Ovary (tissue), 7 donors: ENCODE measurements at regions not wholly inside any gene's neighbourhood (a gene's known extent, or its start where the extent isn't known, plus 50 kb on each side); places are given as distances from the start of the nearest gene placed in this dataset.

Experiments used
- DNase-seq, 5 donors: peaks; one replicate each; pipeline ENCODE4 v3.0.0-alpha.2; 2019 to 2020
- H3K27ac ChIP-seq, 2 donors: fragments of 200-600 bp; one replicate each; pipeline versions ENCODE4 v1.5.1 to v1.8.0; 2019 to 2022
- H3K27me3 ChIP-seq: fragments of 200-600 bp; one replicate; pipeline ENCODE4 v1.8.0; 2022
- H3K36me3 ChIP-seq: fragments of 200-600 bp; sonication (generic); one replicate; pipeline ENCODE4 v1.5.1; 2019
- H3K4me1 ChIP-seq: one replicate; pipeline ENCODE4 v1.8.1; 2013; ENCODE audit warnings: mild to moderate bottlenecking, moderate library complexity; ENCODE audit not compliant: insufficient read depth
- H3K4me3 ChIP-seq: fragments of 200-600 bp; sonication (generic); one replicate; pipeline ENCODE4 v1.5.1; 2017
- H3K9me3 ChIP-seq, 2 donors: fragments of 200-600 bp in 1 of 2; sonication (generic) in 1 of 2; one replicate each; pipeline versions ENCODE4 v1.5.1 to v1.8.1; 2013 to 2019; ENCODE audit warnings: mild to moderate bottlenecking in 1 of 2, moderate library complexity in 1 of 2
- CTCF ChIP-seq, 3 donors: fragments of 450-650 bp in 2 of 3; fragments of 200-600 bp in 1 of 3; IDR thresholded peaks; one replicate each; pipeline versions ENCODE4 v1.5.1 to v1.8.0; 2016 to 2022; ENCODE audit warnings: antibody characterized with exemption in 3 of 3, mild to moderate bottlenecking in 1 of 3
- EP300 ChIP-seq: sonication (generic); formaldehyde crosslinking; IDR thresholded peaks from one replicate; pipeline ENCODE4 v1.6.1; 2017; ENCODE audit warnings: antibody characterized with exemption
- POLR2A ChIP-seq: fragments of 450-650 bp; IDR thresholded peaks from one replicate; pipeline ENCODE4 v1.6.1; 2017; ENCODE audit warnings: antibody characterized with exemption, mild to moderate bottlenecking, moderate library complexity
- WGBS, 3 donors: extraction: QIAGEN DNeasy Blood & Tissue Kit in 1 of 3; methylation state at CpG; one replicate each; pipeline versions ENCODE4 v1.1.5 to v1.1.7; 2013 to 2017; 5-methylcytosine and 5-hydroxymethylcytosine counted together
- intact Hi-C, 4 donors: fragments of 100-400 bp; cut with DNase I; formaldehyde crosslinking; loops; one replicate each; pipeline versions ENCODE4 v1.11.0 to v1.15.1; 2022 to 2023
- donor health status: DM: no; HTN: no; CAD: no; lungs with moderate emphysema.
- donor health status: DM: no; HTN: no; CAD: no.
- donor health status: Bipolar disorder and iron deficiency.
- donor health status: DM: no; HTN: no; CAD: no.
- donor health status: DM: yes; HTN: yes; CAD: no.

GRCh38 chr1:191414981-191415640, 743.2 kb upstream of the RGS18 start:
- 36 to 49% (median 47%) methylated on average over 2 of the region's 2 CpGs for WGBS, 3 donors
- intact Hi-C loops, result loop anchor here in 1 of 4 donors (5.0 kb wide), 1 partner anchor 167 kb away; no protein-coding TSS in a partner anchor
- no peak overlapping the region for H3K4me3 ChIP-seq
- no peak for TF ChIP-seq CTCF (IDR thresholded peaks at IDR 0.05)
- TF ChIP-seq POLR2A, result no peak
- no peak for TF ChIP-seq EP300
- H3K36me3 ChIP-seq, result no peaks in the 10 kb centered on the region
- no peaks in the 10 kb centered on the region for H3K4me1 ChIP-seq
- no peak for DNase-seq
- H3K27ac ChIP-seq, result no peak overlapping the region
- no peaks in the 10 kb centered on the region for H3K9me3 ChIP-seq
- no peaks in the 10 kb centered on the region for H3K27me3 ChIP-seq

- H3K4me1 ChIP-seq, result no peaks in the 10 kb centered on the region
- H3K9me3 ChIP-seq, result no peaks in the 10 kb centered on the region
- no peak for DNase-seq
- no peak overlapping the region for H3K27ac ChIP-seq
- no peak overlapping the region for H3K4me3 ChIP-seq
- no peak for TF ChIP-seq POLR2A
- no peak for TF ChIP-seq CTCF (IDR thresholded peaks at IDR 0.05)
- TF ChIP-seq EP300, result no peak
- no peaks in the 10 kb centered on the region for H3K27me3 ChIP-seq
- intact Hi-C loops, result no loop called here
- no peaks in the 10 kb centered on the region for H3K36me3 ChIP-seq
- WGBS, 3 donors, result 69 to 73% (median 71%) methylated on average over 1 of the region's 1 CpG
Measured at GRCh38 chr1:191419842-191420241, 738.4 kb upstream of the RGS18 start.

DNA sequence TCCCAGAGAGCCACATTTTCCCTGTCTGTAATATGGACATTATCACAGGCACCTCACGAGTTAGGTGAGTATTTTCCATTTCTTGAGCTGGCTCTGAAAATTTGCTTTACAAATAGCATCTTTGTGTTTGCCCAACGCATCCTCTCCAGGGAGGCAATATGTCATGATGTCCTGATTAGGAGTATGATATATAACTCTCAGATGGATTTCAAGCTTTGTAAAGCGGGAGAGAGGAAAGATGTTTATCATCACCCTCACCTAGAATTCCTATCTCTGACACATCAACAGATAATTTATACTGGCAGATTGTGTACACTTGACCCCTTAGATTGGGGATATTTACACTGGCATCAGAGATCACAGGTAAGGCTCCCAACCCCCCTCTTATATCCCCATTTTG, 730.7 kb upstream of the RGS18 start:
- H3K9me3 ChIP-seq, result no peaks in the 10 kb centered on the region
- no peaks in the 10 kb centered on the region for H3K4me1 ChIP-seq
- H3K27ac ChIP-seq, result no peak overlapping the region
- H3K4me3 ChIP-seq, result no peak overlapping the region
- intact Hi-C loops, result no loop called here
- TF ChIP-seq POLR2A, result no peak
- no peak for TF ChIP-seq EP300
- TF ChIP-seq CTCF (IDR thresholded peaks at IDR 0.05), result no peak
- no peaks in the 10 kb centered on the region for H3K27me3 ChIP-seq
- no peak for DNase-seq
- H3K36me3 ChIP-seq, result no peaks in the 10 kb centered on the region
- 63 to 72% (median 69%) methylated on average over 3 of the region's 3 CpGs for WGBS, 3 donors

DNA sequence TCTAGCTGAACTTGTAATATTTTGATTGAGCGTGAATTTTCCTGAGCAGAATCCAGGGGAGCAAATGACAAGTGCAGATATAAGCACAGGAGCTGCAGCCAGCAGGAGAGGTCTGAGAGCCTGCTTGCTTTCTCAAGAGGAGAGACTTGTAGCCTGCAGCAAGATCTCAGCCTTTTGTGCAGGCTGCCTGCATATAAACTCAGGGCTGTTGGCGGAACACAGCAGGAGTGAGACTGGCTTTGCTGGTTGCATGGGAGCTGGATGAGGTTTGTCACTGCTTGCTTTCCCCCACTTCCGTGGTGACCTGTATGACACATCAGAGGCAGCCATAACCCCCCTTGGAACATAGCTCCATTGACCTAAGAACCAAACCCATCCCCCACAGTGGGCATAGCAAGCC, 725.4 kb upstream of the RGS18 start:
- 61 to 79% (median 74%) methylated on average over 3 of the region's 3 CpGs for WGBS, 3 donors
- no peak overlapping the region for H3K4me3 ChIP-seq
- intact Hi-C loops, result no loop called here
- DNase-seq, result no peak
- no peak overlapping the region for H3K27ac ChIP-seq
- H3K9me3 ChIP-seq, result no peaks in the 10 kb centered on the region
- TF ChIP-seq CTCF (IDR thresholded peaks at IDR 0.05) (no peak), EP300 (no peak), POLR2A (no peak)
- no peaks in the 10 kb centered on the region for H3K27me3 ChIP-seq
- H3K4me1 ChIP-seq, result no peaks in the 10 kb centered on the region
- no peaks in the 10 kb centered on the region for H3K36me3 ChIP-seq
